ENCODE measurements at regions not wholly inside any gene's neighbourhood (a gene's known extent, or its start where the extent isn't known, plus 50 kb on each side); places are given as distances from the start of the nearest gene placed in this dataset.
"Not testable (repeated sequence)": the region's sequence is repeated elsewhere in the genome, so short reads cannot be mapped to it uniquely, and the experiment has no call there.

GRCh38 chr15:20277451-20277850 lies 264.1 kb downstream of the GOLGA6L6 start:
- H2AFZ ChIP-seq (ENCODE audit: low read length); H3K4me3 ChIP-seq (ENCODE audit: insufficient read depth, low read length); H3K79me2 ChIP-seq (ENCODE audit: insufficient read depth, low read length); H3K4me1 ChIP-seq (ENCODE audit: insufficient read depth, low read length); H3K27me3 ChIP-seq (ENCODE audit: insufficient read depth, low read length); H3K4me2 ChIP-seq (ENCODE audit: insufficient read depth, low read length); DNase-seq (ENCODE audit: insufficient read length, low spot score, missing footprints); H4K20me1 ChIP-seq (ENCODE audit: insufficient read depth, low read length); H3K27ac ChIP-seq (ENCODE audit: low read depth, low read length); H3K36me3 ChIP-seq (ENCODE audit: insufficient read depth, low read length): not testable (repeated sequence)
- H3K9me3 ChIP-seq (ENCODE audit: low read depth, low read length): peaks cover 30% of the 10 kb centered on the region

GRCh38 chr15:20276312-20277114 lies 265.1 kb downstream of the GOLGA6L6 start:
- H3K36me3 ChIP-seq (ENCODE audit: insufficient read depth, low read length); H3K4me1 ChIP-seq (ENCODE audit: insufficient read depth, low read length); H3K4me3 ChIP-seq (ENCODE audit: insufficient read depth, low read length); H3K27ac ChIP-seq (ENCODE audit: low read depth, low read length); H2AFZ ChIP-seq (ENCODE audit: low read length); H3K79me2 ChIP-seq (ENCODE audit: insufficient read depth, low read length); H4K20me1 ChIP-seq (ENCODE audit: insufficient read depth, low read length); H3K27me3 ChIP-seq (ENCODE audit: insufficient read depth, low read length); H3K4me2 ChIP-seq (ENCODE audit: insufficient read depth, low read length): not testable (repeated sequence)
- peak; percentile 80 for DNase-seq (ENCODE audit: insufficient read length, low spot score, missing footprints)
- H3K9me3 ChIP-seq (ENCODE audit: low read depth, low read length): peaks cover 32% of the 10 kb centered on the region

- H2AFZ ChIP-seq (ENCODE audit: low read length); H3K36me3 ChIP-seq (ENCODE audit: insufficient read depth, low read length); H3K27ac ChIP-seq (ENCODE audit: low read depth, low read length); H4K20me1 ChIP-seq (ENCODE audit: insufficient read depth, low read length); H3K4me3 ChIP-seq (ENCODE audit: insufficient read depth, low read length); DNase-seq (ENCODE audit: insufficient read length, low spot score, missing footprints); H3K4me1 ChIP-seq (ENCODE audit: insufficient read depth, low read length); H3K27me3 ChIP-seq (ENCODE audit: insufficient read depth, low read length); H3K79me2 ChIP-seq (ENCODE audit: insufficient read depth, low read length); H3K4me2 ChIP-seq (ENCODE audit: insufficient read depth, low read length): not testable (repeated sequence)
- peaks cover 28% of the 10 kb centered on the region for H3K9me3 ChIP-seq (ENCODE audit: low read depth, low read length)
These were observed 266.1 kb downstream of the GOLGA6L6 start for GRCh38 chr15:20275373-20275967.

- H3K79me2 ChIP-seq (ENCODE audit: insufficient read depth, low read length): no peaks in the 10 kb centered on the region
- DNase-seq (ENCODE audit: insufficient read length, low spot score, missing footprints): peak; percentile 89
- no peaks in the 10 kb centered on the region for H4K20me1 ChIP-seq (ENCODE audit: insufficient read depth, low read length)
- H3K9me3 ChIP-seq (ENCODE audit: low read depth, low read length): peaks cover 23% of the 10 kb centered on the region
- no peaks in the 10 kb centered on the region for H3K36me3 ChIP-seq (ENCODE audit: insufficient read depth, low read length)
- H3K27me3 ChIP-seq (ENCODE audit: insufficient read depth, low read length): no peaks in the 10 kb centered on the region
- no peak overlapping the region for H3K27ac ChIP-seq (ENCODE audit: low read depth, low read length)
- no peak for TF ChIP-seq CTCF (IDR thresholded peaks at IDR 0.05; ENCODE audit: extremely low read depth, low read depth, low read length)
- no peaks in the 10 kb centered on the region for H3K4me1 ChIP-seq (ENCODE audit: insufficient read depth, low read length)
- H3K4me3 ChIP-seq (ENCODE audit: insufficient read depth, low read length): no peak overlapping the region
- no peak overlapping the region for H3K4me2 ChIP-seq (ENCODE audit: insufficient read depth, low read length)
- H2AFZ ChIP-seq (ENCODE audit: low read length): no peak overlapping the region
These were observed 269.0 kb downstream of the GOLGA6L6 start for GRCh38 chr15:20272422-20273184.

GRCh38 chr15:20271647-20272046 lies 270.0 kb downstream of the GOLGA6L6 start:
- Histone ChIP-seq H2AFZ (ENCODE audit: low read length) (no peak overlapping the region), H3K4me1 (ENCODE audit: insufficient read depth, low read length) (no peaks in the 10 kb centered on the region), H3K79me2 (ENCODE audit: insufficient read depth, low read length) (no peaks in the 10 kb centered on the region), H3K4me3 (ENCODE audit: insufficient read depth, low read length) (no peak overlapping the region), H3K27ac (ENCODE audit: low read depth, low read length) (no peak overlapping the region), H3K4me2 (ENCODE audit: insufficient read depth, low read length) (no peak overlapping the region), H4K20me1 (ENCODE audit: insufficient read depth, low read length) (no peaks in the 10 kb centered on the region), H3K36me3 (ENCODE audit: insufficient read depth, low read length) (no peaks in the 10 kb centered on the region), H3K27me3 (ENCODE audit: insufficient read depth, low read length) (no peaks in the 10 kb centered on the region), H3K9me3 (ENCODE audit: low read depth, low read length) (peaks cover 18% of the 10 kb centered on the region)
- no peak for TF ChIP-seq CTCF (IDR thresholded peaks at IDR 0.05; ENCODE audit: extremely low read depth, low read depth, low read length)
- DNase-seq (ENCODE audit: insufficient read length, low spot score, missing footprints): peak; percentile 69

- not testable (repeated sequence) for H3K4me1 ChIP-seq (ENCODE audit: insufficient read depth, low read length); H3K27me3 ChIP-seq (ENCODE audit: insufficient read depth, low read length); H3K36me3 ChIP-seq (ENCODE audit: insufficient read depth, low read length); DNase-seq (ENCODE audit: insufficient read length, low spot score, missing footprints); H3K79me2 ChIP-seq (ENCODE audit: insufficient read depth, low read length); H3K27ac ChIP-seq (ENCODE audit: low read depth, low read length); H3K4me2 ChIP-seq (ENCODE audit: insufficient read depth, low read length); H4K20me1 ChIP-seq (ENCODE audit: insufficient read depth, low read length); H3K4me3 ChIP-seq (ENCODE audit: insufficient read depth, low read length); H2AFZ ChIP-seq (ENCODE audit: low read length)
- peaks cover 14% of the 10 kb centered on the region for H3K9me3 ChIP-seq (ENCODE audit: low read depth, low read length)
These were observed 271.6 kb downstream of the GOLGA6L6 start for GRCh38 chr15:20269956-20270355.

GRCh38 chr15:20267996-20268395 lies 273.6 kb downstream of the GOLGA6L6 start:
- not testable (repeated sequence) for H3K4me3 ChIP-seq (ENCODE audit: insufficient read depth, low read length); H3K36me3 ChIP-seq (ENCODE audit: insufficient read depth, low read length); H3K79me2 ChIP-seq (ENCODE audit: insufficient read depth, low read length); H3K4me2 ChIP-seq (ENCODE audit: insufficient read depth, low read length); H3K27ac ChIP-seq (ENCODE audit: low read depth, low read length); H3K4me1 ChIP-seq (ENCODE audit: insufficient read depth, low read length); H4K20me1 ChIP-seq (ENCODE audit: insufficient read depth, low read length); DNase-seq (ENCODE audit: insufficient read length, low spot score, missing footprints); H3K27me3 ChIP-seq (ENCODE audit: insufficient read depth, low read length); H2AFZ ChIP-seq (ENCODE audit: low read length)
- peaks cover 10% of the 10 kb centered on the region for H3K9me3 ChIP-seq (ENCODE audit: low read depth, low read length)
